CD8-positive, alpha-beta memory T cell (primary cell): ENCODE measurements at regions not wholly inside any gene's neighbourhood (a gene's known extent, or its start where the extent isn't known, plus 50 kb on each side); places are given as distances from the start of the nearest gene placed in this dataset.

ENCODE experiments used
- CTCF ChIA-PET: fragments of 350-600 bp; sonication (Branson Sonifier 250); formaldehyde crosslinking; loops from one replicate; lab custom pipeline; 2021; ENCODE audit warnings: antibody characterized with exemption; lab: Charles Lee
- POLR2A ChIA-PET: fragments of 350-600 bp; sonication (Branson Sonifier 250); formaldehyde crosslinking; loops from one replicate; lab custom pipeline; 2021; ENCODE audit warnings: antibody characterized with exemption; lab: Charles Lee
- DNase-seq, 5 donors: peaks; one replicate each; pipeline versions ENCODE4 v3.0.0 to v3.0.0-alpha.2; 2020 to 2022; ENCODE audit warnings: mixed read lengths in 1 of 5
- H3K27ac ChIP-seq: one replicate; pipeline ENCODE4 v1.7.0; 2013; ENCODE audit warnings: low read depth, mild to moderate bottlenecking, low read length, moderate library complexity
- H3K27me3 ChIP-seq: 2 replicates; pipeline ENCODE4 v1.7.0; 2013; ENCODE audit warnings: low read length, mild to moderate bottlenecking; ENCODE audit not compliant: insufficient read depth, poor library complexity, severe bottlenecking
- H3K36me3 ChIP-seq: 2 replicates; pipeline ENCODE4 v1.7.0; 2013; ENCODE audit warnings: mild to moderate bottlenecking, low read length, moderate library complexity; ENCODE audit not compliant: insufficient read depth
- H3K4me1 ChIP-seq: 2 replicates; pipeline ENCODE4 v1.7.0; 2013; ENCODE audit warnings: mild to moderate bottlenecking, low read length, moderate library complexity; ENCODE audit not compliant: insufficient read depth
- H3K4me3 ChIP-seq: 2 replicates; pipeline ENCODE4 v1.7.0; 2013; ENCODE audit warnings: mild to moderate bottlenecking, low read length
- H3K9me3 ChIP-seq: 2 replicates; pipeline ENCODE4 v1.7.0; 2013; ENCODE audit warnings: mild to moderate bottlenecking, low read length
- H3K27ac Mint-ChIP-seq, 8 donors: one replicate each; pipeline ENCODE4 v1.8.0; 2020 to 2021; ENCODE audit warnings: mixed read lengths in 8 of 8, mild to moderate bottlenecking in 6 of 8, inconsistent platforms in 3 of 8, moderate library complexity in 3 of 8
- H3K27me3 Mint-ChIP-seq, 2 donors: one replicate each; pipeline ENCODE4 v1.8.0; 2020 to 2021; ENCODE audit warnings: mixed read lengths in 2 of 2, mild to moderate bottlenecking in 1 of 2, moderate library complexity in 1 of 2
- H3K36me3 Mint-ChIP-seq, 3 donors: one replicate each; pipeline ENCODE4 v1.8.0; 2020 to 2021; ENCODE audit warnings: mixed read lengths in 3 of 3, inconsistent platforms in 1 of 3, mild to moderate bottlenecking in 1 of 3
- H3K4me1 Mint-ChIP-seq, 3 donors: one replicate each; pipeline ENCODE4 v1.8.0; 2020 to 2021; ENCODE audit warnings: mixed read lengths in 3 of 3, inconsistent platforms in 1 of 3, mild to moderate bottlenecking in 1 of 3
- H3K4me3 Mint-ChIP-seq, 7 donors: one replicate each; pipeline ENCODE4 v1.8.0; 2020 to 2021; ENCODE audit warnings: mixed read lengths in 7 of 7, mild to moderate bottlenecking in 6 of 7, moderate library complexity in 4 of 7, inconsistent platforms in 2 of 7
- H3K9me3 Mint-ChIP-seq, 5 donors: one replicate each; pipeline ENCODE4 v1.8.0; 2020 to 2022; ENCODE audit warnings: mixed read lengths in 5 of 5, mild to moderate bottlenecking in 3 of 5, moderate library complexity in 2 of 5, inconsistent platforms in 1 of 5

- no peak overlapping the region for H3K27ac ChIP-seq
- no peaks in the 10 kb centered on the region for H3K4me1 ChIP-seq
- H3K36me3 Mint-ChIP-seq: no peaks in the 10 kb centered on the region
- H3K4me3 ChIP-seq: no peak overlapping the region
- ChIA-PET POLR2A (no interaction called here), CTCF (no interaction called here)
- no peaks in the 10 kb centered on the region for H3K27me3 ChIP-seq
- no peak for DNase-seq
- H3K4me1 Mint-ChIP-seq: no peaks in the 10 kb centered on the region
- peaks cover 5 to 39% (median 15%) of the 10 kb centered on the region in 5 donors for H3K9me3 Mint-ChIP-seq
- no peak overlapping the region for H3K27ac Mint-ChIP-seq
- no peak overlapping the region for H3K4me3 Mint-ChIP-seq
- H3K9me3 ChIP-seq: no peaks in the 10 kb centered on the region
- no peaks in the 10 kb centered on the region for H3K36me3 ChIP-seq
- H3K27me3 Mint-ChIP-seq: no peaks in the 10 kb centered on the region
These were observed 1327.7 kb upstream of the SEL1L start for GRCh38 chr14:82861313-82861712.

- H3K9me3 ChIP-seq: no peaks in the 10 kb centered on the region
- ChIA-PET POLR2A (no interaction called here), CTCF (no interaction called here)
- Mint-ChIP-seq H3K4me3 (no peak overlapping the region), H3K4me1 (no peaks in the 10 kb centered on the region), H3K36me3 (no peaks in the 10 kb centered on the region), H3K9me3 (peaks cover 0 to 28% (median 11%) of the 10 kb centered on the region in 5 donors), H3K27me3 (no peaks in the 10 kb centered on the region), H3K27ac (no peak overlapping the region)
- H3K27me3 ChIP-seq: no peaks in the 10 kb centered on the region
- no peaks in the 10 kb centered on the region for H3K4me1 ChIP-seq
- no peaks in the 10 kb centered on the region for H3K36me3 ChIP-seq
- no peak for DNase-seq
- H3K4me3 ChIP-seq: no peak overlapping the region
- H3K27ac ChIP-seq: no peak overlapping the region
These were observed 1338.8 kb upstream of the SEL1L start for GRCh38 chr14:82872494-82872893.

GRCh38 chr14:82878951-82879350 lies 1345.3 kb upstream of the SEL1L start:
- no peak overlapping the region for H3K27ac ChIP-seq
- H3K27me3 ChIP-seq: no peaks in the 10 kb centered on the region
- no peaks in the 10 kb centered on the region for H3K9me3 ChIP-seq
- Mint-ChIP-seq H3K27me3 (no peaks in the 10 kb centered on the region), H3K4me1 (no peaks in the 10 kb centered on the region), H3K27ac (no peak overlapping the region), H3K36me3 (no peaks in the 10 kb centered on the region), H3K4me3 (no peak overlapping the region), H3K9me3 (peaks cover 6 to 25% (median 9%) of the 10 kb centered on the region in 5 donors)
- POLR2A ChIA-PET: no interaction called here
- H3K4me1 ChIP-seq: no peaks in the 10 kb centered on the region
- no peak overlapping the region for H3K4me3 ChIP-seq
- H3K36me3 ChIP-seq: no peaks in the 10 kb centered on the region
- CTCF ChIA-PET: no interaction called here
- no peak for DNase-seq

- Mint-ChIP-seq H3K36me3 (no peaks in the 10 kb centered on the region), H3K4me1 (no peaks in the 10 kb centered on the region), H3K27ac (no peak overlapping the region), H3K27me3 (no peaks in the 10 kb centered on the region), H3K4me3 (no peak overlapping the region), H3K9me3 (peaks cover 6 to 24% (median 9%) of the 10 kb centered on the region in 5 donors)
- CTCF ChIA-PET: no interaction called here
- POLR2A ChIA-PET: no interaction called here
- H3K4me1 ChIP-seq: no peaks in the 10 kb centered on the region
- no peaks in the 10 kb centered on the region for H3K36me3 ChIP-seq
- no peak for DNase-seq
- H3K9me3 ChIP-seq: no peaks in the 10 kb centered on the region
- no peak overlapping the region for H3K4me3 ChIP-seq
- no peak overlapping the region for H3K27ac ChIP-seq
- H3K27me3 ChIP-seq: no peaks in the 10 kb centered on the region
These were observed 1346.4 kb upstream of the SEL1L start for GRCh38 chr14:82879949-82880535.

GRCh38 chr14:82886670-82887069 lies 1353.0 kb upstream of the SEL1L start:
- POLR2A ChIA-PET: no interaction called here
- no peak overlapping the region for H3K27ac ChIP-seq
- no peaks in the 10 kb centered on the region for H3K27me3 Mint-ChIP-seq

GRCh38 chr14:82889701-82890100 lies 1356.0 kb upstream of the SEL1L start:
- Mint-ChIP-seq H3K4me1 (no peaks in the 10 kb centered on the region), H3K4me3 (no peak overlapping the region), H3K9me3 (peaks cover 12 to 27% (median 19%) of the 10 kb centered on the region in 5 donors), H3K36me3 (no peaks in the 10 kb centered on the region), H3K27me3 (no peaks in the 10 kb centered on the region), H3K27ac (no peak overlapping the region)
- no peaks in the 10 kb centered on the region for H3K9me3 ChIP-seq
- no peaks in the 10 kb centered on the region for H3K36me3 ChIP-seq
- H3K4me1 ChIP-seq: no peaks in the 10 kb centered on the region
- H3K4me3 ChIP-seq: no peak overlapping the region
- H3K27ac ChIP-seq: no peak overlapping the region
- POLR2A ChIA-PET: no interaction called here
- H3K27me3 ChIP-seq: no peaks in the 10 kb centered on the region
- DNase-seq: no peak
- CTCF ChIA-PET: no interaction called here

More at GRCh38 chr14:82886670-82887069, 1353.0 kb upstream of the SEL1L start:
- no peaks in the 10 kb centered on the region for H3K4me1 Mint-ChIP-seq
- no peaks in the 10 kb centered on the region for H3K36me3 Mint-ChIP-seq
- Histone ChIP-seq H3K27me3 (no peaks in the 10 kb centered on the region), H3K9me3 (no peaks in the 10 kb centered on the region), H3K4me1 (no peaks in the 10 kb centered on the region), H3K36me3 (no peaks in the 10 kb centered on the region), H3K4me3 (no peak overlapping the region)
- no peak overlapping the region for H3K4me3 Mint-ChIP-seq
- CTCF ChIA-PET: no interaction called here
- H3K27ac Mint-ChIP-seq: no peak overlapping the region
- peaks cover 7 to 31% (median 18%) of the 10 kb centered on the region in 5 donors for H3K9me3 Mint-ChIP-seq
- DNase-seq: no peak

GRCh38 chr14:82896476-82896875 lies 1362.8 kb upstream of the SEL1L start:
- H3K4me1 ChIP-seq: no peaks in the 10 kb centered on the region
- H3K9me3 ChIP-seq: no peaks in the 10 kb centered on the region
- no peak overlapping the region for H3K27ac ChIP-seq
- POLR2A ChIA-PET: no interaction called here
- Mint-ChIP-seq H3K36me3 (no peaks in the 10 kb centered on the region), H3K9me3 (peaks cover 0 to 35% (median 10%) of the 10 kb centered on the region in 5 donors), H3K27ac (no peak overlapping the region), H3K4me3 (no peak overlapping the region), H3K27me3 (no peaks in the 10 kb centered on the region), H3K4me1 (no peaks in the 10 kb centered on the region)
- no peaks in the 10 kb centered on the region for H3K36me3 ChIP-seq
- no peak for DNase-seq
- H3K4me3 ChIP-seq: no peak overlapping the region
- H3K27me3 ChIP-seq: no peaks in the 10 kb centered on the region
- CTCF ChIA-PET: no interaction called here

- no peaks in the 10 kb centered on the region for H3K36me3 ChIP-seq
- CTCF ChIA-PET: no interaction called here
- H3K27me3 Mint-ChIP-seq: no peaks in the 10 kb centered on the region
These were observed 1364.0 kb upstream of the SEL1L start for GRCh38 chr14:82897469-82898308.

More at GRCh38 chr14:82897469-82898308, 1364.0 kb upstream of the SEL1L start:
- Histone ChIP-seq H3K9me3 (no peaks in the 10 kb centered on the region), H3K4me3 (no peak overlapping the region), H3K27me3 (no peaks in the 10 kb centered on the region), H3K27ac (no peak overlapping the region), H3K4me1 (no peaks in the 10 kb centered on the region)
- Mint-ChIP-seq H3K36me3 (no peaks in the 10 kb centered on the region), H3K9me3 (peaks cover 0 to 34% (median 5%) of the 10 kb centered on the region in 5 donors), H3K27ac (no peak overlapping the region), H3K4me3 (no peak overlapping the region), H3K4me1 (no peaks in the 10 kb centered on the region)
- no peak for DNase-seq
- POLR2A ChIA-PET: no interaction called here
